Right lobe of liver (tissue), 4 donors: ENCODE measurements at regions not wholly inside any gene's neighbourhood (a gene's known extent, or its start where the extent isn't known, plus 50 kb on each side); places are given as distances from the start of the nearest gene placed in this dataset.

Experiments used
- CTCF ChIP-seq, 4 donors: fragments of 200-600 bp in 3 of 4; fragments of 450-650 bp in 1 of 4; IDR thresholded peaks; one replicate each; pipeline versions ENCODE4 v1.5.1 to v1.8.0; 2016 to 2022; ENCODE audit warnings: antibody characterized with exemption in 4 of 4, mild to moderate bottlenecking in 2 of 4
- POLR2A ChIP-seq: fragments of 450-650 bp; IDR thresholded peaks from one replicate; pipeline ENCODE4 v1.6.1; 2017; ENCODE audit warnings: antibody characterized with exemption, mild to moderate bottlenecking
- donor health status: DM: no; HTN: no; CAD: no.
- donor health status: DM: no; HTN: no; CAD: no.
- donor health status: DM: no; HTN: yes; CAD: no.

GRCh38 chr15:36497901-36498300 is 81.5 kb upstream of the CDIN1 start:
- TF ChIP-seq POLR2A = no peak
- no peak for TF ChIP-seq CTCF (IDR thresholded peaks at IDR 0.05)
